ENCODE measurements at regions not wholly inside any gene's neighbourhood (a gene's known extent, or its start where the extent isn't known, plus 50 kb on each side); places are given as distances from the start of the nearest gene placed in this dataset.

DNA sequence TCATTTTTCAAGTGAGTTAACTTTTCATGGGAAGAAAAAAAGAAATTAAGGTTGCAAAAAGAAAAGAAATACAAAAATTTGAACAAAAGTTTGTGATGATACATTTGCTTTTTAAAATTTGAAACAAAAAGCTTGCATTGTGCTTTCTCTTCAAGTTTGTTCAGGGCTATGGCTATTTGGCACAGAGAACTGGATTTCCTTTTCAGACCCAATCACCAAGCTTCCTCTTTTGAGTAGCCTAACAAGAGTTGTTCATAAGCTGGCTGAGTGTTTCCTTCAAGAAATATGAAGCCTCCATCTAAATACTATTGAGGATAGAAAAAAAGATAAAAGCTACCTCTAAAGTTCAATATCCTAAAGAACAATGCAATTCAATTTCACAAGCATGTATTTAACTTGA is 787.8 kb downstream of the LIG4 start:
- no peak overlapping the region for H3K4me3 ChIP-seq (ENCODE audit: low read length)
- TF ChIP-seq, protein P1, sequence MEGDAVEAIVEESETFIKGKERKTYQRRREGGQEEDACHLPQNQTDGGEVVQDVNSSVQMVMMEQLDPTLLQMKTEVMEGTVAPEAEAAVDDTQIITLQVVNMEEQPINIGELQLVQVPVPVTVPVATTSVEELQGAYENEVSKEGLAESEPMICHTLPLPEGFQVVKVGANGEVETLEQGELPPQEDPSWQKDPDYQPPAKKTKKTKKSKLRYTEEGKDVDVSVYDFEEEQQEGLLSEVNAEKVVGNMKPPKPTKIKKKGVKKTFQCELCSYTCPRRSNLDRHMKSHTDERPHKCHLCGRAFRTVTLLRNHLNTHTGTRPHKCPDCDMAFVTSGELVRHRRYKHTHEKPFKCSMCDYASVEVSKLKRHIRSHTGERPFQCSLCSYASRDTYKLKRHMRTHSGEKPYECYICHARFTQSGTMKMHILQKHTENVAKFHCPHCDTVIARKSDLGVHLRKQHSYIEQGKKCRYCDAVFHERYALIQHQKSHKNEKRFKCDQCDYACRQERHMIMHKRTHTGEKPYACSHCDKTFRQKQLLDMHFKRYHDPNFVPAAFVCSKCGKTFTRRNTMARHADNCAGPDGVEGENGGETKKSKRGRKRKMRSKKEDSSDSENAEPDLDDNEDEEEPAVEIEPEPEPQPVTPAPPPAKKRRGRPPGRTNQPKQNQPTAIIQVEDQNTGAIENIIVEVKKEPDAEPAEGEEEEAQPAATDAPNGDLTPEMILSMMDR (IDR thresholded peaks at IDR 0.05; ENCODE audit: insufficient read depth, low read depth, low read length, missing control alignments): no peak
- no peak for DNase-seq (ENCODE audit: low read depth)

DNA sequence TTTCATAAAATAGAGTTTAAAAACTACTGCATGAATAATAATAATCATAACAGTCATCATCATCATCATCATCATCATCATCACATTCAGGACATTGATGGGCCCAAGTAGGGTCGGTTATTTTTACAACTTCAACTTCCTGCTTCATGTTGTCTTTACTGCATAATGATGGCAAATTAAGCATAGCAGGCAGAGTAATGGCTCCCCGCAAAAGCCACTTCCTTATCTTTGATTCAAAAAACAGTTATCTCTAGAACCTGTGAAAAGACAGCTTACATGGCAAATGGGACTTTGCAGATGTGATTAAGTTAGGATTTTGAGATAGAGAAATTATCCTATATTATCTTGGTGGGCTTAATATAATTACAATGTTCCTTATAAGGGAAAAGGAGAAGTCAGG is 792.9 kb downstream of the LIG4 start:
- TF ChIP-seq, protein P1 (IDR thresholded peaks at IDR 0.05; ENCODE audit: insufficient read depth, low read depth, low read length, missing control alignments): no peak
- no peak overlapping the region for H3K4me3 ChIP-seq (ENCODE audit: low read length)
- no peak for DNase-seq (ENCODE audit: low read depth)

DNA sequence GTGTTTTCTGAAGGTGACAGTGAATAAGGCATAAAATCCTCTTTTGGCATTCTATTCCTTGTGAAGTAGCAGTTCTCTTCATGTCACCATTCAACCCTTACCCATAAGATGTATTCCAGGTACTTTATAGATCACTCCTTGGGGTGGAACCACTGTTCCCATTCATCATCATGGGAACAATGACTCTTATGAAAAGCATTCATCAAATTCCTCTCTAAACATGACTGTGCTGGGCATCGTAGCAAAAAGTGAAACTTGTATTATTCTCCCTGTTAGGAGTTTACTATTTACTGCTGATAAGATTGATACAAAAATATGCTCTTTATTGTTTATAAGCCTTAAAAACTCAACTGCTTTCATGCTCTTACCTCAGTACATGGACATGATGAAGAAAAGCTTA is 793.4 kb downstream of the LIG4 start:
- no peak for DNase-seq (ENCODE audit: low read depth)
- no peak overlapping the region for H3K4me3 ChIP-seq (ENCODE audit: low read length)
- TF ChIP-seq, protein P1 (IDR thresholded peaks at IDR 0.05; ENCODE audit: insufficient read depth, low read depth, low read length, missing control alignments): no peak

DNA sequence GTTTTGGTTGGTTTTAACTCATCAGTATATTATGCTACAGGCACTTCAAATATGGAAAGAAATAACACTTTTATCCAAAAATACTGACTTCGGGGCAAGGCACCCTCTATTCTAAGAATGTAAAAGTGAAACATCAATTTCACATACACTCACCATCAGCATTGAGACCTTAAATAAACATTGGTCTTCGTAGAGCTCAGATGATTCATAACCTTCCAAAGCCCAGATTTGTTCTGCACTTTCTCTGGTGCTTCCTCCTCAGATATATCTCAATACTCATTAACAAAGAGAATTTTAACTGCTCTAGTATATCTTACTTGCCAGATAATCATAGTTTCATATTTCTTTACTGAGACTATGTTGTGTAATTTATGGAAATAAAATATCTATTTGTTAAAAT is 794.3 kb downstream of the LIG4 start:
- no peak for DNase-seq (ENCODE audit: low read depth)
- H3K4me3 ChIP-seq (ENCODE audit: low read length): no peak overlapping the region
- TF ChIP-seq, protein P1 (IDR thresholded peaks at IDR 0.05; ENCODE audit: insufficient read depth, low read depth, low read length, missing control alignments): no peak

DNA sequence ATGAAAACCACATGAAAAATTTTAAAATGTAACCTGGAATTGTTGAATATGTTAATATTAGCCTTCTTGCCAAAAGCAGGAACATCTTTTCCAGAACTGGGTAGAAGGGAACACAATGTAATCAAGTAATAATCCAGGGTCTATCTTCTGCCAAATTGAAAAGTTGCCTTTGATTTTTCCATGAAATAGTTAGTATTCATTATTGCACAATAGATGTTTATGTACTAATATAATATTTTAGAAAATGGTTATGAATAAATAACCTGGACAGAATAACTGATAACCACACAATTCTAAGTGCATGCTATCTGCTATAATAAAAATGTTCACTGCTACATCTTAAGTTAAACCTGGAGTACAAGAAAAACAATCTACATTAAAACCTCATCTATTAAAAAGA is 802.3 kb downstream of the LIG4 start:
- no peak overlapping the region for H3K4me3 ChIP-seq (ENCODE audit: low read length)
- TF ChIP-seq, protein P1 (IDR thresholded peaks at IDR 0.05; ENCODE audit: insufficient read depth, low read depth, low read length, missing control alignments): no peak

DNA sequence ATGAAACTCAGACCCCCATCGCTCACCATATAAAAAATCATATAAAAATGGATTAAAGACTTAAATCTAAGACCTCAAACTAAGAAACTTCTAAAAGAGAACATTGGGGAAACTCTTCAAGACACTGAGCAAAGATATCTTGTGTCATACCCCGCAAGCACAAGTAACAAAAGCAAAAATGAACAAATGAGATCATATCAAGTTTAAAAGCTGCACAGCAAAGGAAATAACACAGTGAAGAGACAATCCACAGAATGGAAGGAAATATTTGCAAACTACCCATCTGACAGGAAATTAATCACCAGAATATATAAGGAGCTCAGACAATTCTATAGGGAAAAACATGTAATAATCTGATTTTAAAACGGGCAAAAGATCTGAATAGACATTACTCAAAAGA is 808.3 kb downstream of the LIG4 start:
- TF ChIP-seq, protein P1 (IDR thresholded peaks at IDR 0.05; ENCODE audit: insufficient read depth, low read depth, low read length, missing control alignments): no peak
- no peak for DNase-seq (ENCODE audit: low read depth)
- H3K4me3 ChIP-seq (ENCODE audit: low read length): no peak overlapping the region

More for the DNA sequence above, 802.3 kb downstream of the LIG4 start:
- no peak for DNase-seq (ENCODE audit: low read depth)

DNA sequence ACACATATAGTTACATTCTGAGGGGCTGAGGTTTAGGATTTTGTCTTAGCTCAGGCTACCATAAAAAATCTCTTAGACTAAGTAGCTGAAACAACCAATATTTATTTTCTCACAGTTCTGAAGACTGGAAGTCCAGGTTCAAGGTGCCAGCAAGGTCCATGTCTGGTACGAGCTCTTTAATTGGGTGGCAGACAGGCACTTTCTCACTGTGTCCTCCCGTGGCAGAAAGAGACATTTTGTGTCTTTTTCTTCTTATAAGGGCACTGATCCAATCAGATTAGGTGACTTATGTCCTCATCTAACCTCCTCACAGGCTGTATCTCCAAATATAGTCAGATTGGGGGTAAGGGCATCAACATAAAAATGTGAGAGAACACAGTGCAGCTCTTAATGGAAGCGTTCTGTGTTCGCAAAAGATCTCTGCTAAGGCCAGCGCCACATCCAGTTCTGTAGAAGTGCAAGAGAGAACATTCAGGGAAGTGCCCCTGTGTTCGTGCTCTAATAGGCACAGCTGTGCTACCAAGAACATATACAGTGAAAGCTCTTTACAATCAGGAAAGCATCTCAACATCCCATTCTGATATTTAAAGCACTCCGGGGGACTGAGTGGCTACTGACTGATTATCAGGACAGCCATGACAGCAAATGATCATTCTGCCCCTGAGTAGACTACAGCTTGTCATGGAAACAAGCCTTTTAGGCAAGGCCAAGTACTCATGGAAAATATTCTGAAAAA is 819.2 kb downstream of the LIG4 start:
- DNase-seq (ENCODE audit: low read depth): no peak
- TF ChIP-seq, protein P1 (IDR thresholded peaks at IDR 0.05; ENCODE audit: insufficient read depth, low read depth, low read length, missing control alignments): no peak
- H3K4me3 ChIP-seq (ENCODE audit: low read length): no peak overlapping the region
